ENCODE measurements at regions not wholly inside any gene's neighbourhood (a gene's known extent, or its start where the extent isn't known, plus 50 kb on each side); places are given as distances from the start of the nearest gene placed in this dataset.

- Mint-ChIP-seq H3K36me3 (ENCODE audit: low read depth, unreplicated experiment) (no peaks in the 10 kb centered on the region), H3K27ac (ENCODE audit: unreplicated experiment) (no peak overlapping the region), H3K4me1 (ENCODE audit: unreplicated experiment) (no peaks in the 10 kb centered on the region), H3K4me3 (ENCODE audit: unreplicated experiment) (no peak overlapping the region), H3K9me3 (ENCODE audit: unreplicated experiment) (no peaks in the 10 kb centered on the region), H3K27me3 (ENCODE audit: unreplicated experiment) (no peaks in the 10 kb centered on the region)
- DNase-seq (ENCODE audit: low spot score), result no peak
- no peak for TF ChIP-seq CTCF (IDR thresholded peaks at IDR 0.05; ENCODE audit: unreplicated experiment)
Observed at GRCh38 chr2:155161314-155161713, 462.8 kb downstream of the KCNJ3 start.

GRCh38 chr2:155157711-155158110, 459.2 kb downstream of the KCNJ3 start:
- Mint-ChIP-seq H3K36me3 (ENCODE audit: low read depth, unreplicated experiment) (no peaks in the 10 kb centered on the region), H3K27me3 (ENCODE audit: unreplicated experiment) (no peaks in the 10 kb centered on the region), H3K4me3 (ENCODE audit: unreplicated experiment) (no peak overlapping the region), H3K4me1 (ENCODE audit: unreplicated experiment) (no peaks in the 10 kb centered on the region), H3K27ac (ENCODE audit: unreplicated experiment) (no peak overlapping the region), H3K9me3 (ENCODE audit: unreplicated experiment) (no peaks in the 10 kb centered on the region)
- no peak for DNase-seq (ENCODE audit: low spot score)
- TF ChIP-seq CTCF (IDR thresholded peaks at IDR 0.05; ENCODE audit: unreplicated experiment), result no peak

- no peak for DNase-seq (ENCODE audit: low spot score)
- Mint-ChIP-seq H3K27ac (ENCODE audit: unreplicated experiment) (no peak overlapping the region), H3K4me1 (ENCODE audit: unreplicated experiment) (no peaks in the 10 kb centered on the region), H3K36me3 (ENCODE audit: low read depth, unreplicated experiment) (no peaks in the 10 kb centered on the region), H3K4me3 (ENCODE audit: unreplicated experiment) (no peak overlapping the region), H3K9me3 (ENCODE audit: unreplicated experiment) (no peaks in the 10 kb centered on the region), H3K27me3 (ENCODE audit: unreplicated experiment) (no peaks in the 10 kb centered on the region)
- TF ChIP-seq CTCF (IDR thresholded peaks at IDR 0.05; ENCODE audit: unreplicated experiment), result no peak
Observed at GRCh38 chr2:155157065-155157464, 458.6 kb downstream of the KCNJ3 start.

- Mint-ChIP-seq H3K27ac (ENCODE audit: unreplicated experiment) (no peak overlapping the region), H3K27me3 (ENCODE audit: unreplicated experiment) (no peaks in the 10 kb centered on the region), H3K4me1 (ENCODE audit: unreplicated experiment) (no peaks in the 10 kb centered on the region), H3K9me3 (ENCODE audit: unreplicated experiment) (no peaks in the 10 kb centered on the region), H3K4me3 (ENCODE audit: unreplicated experiment) (no peak overlapping the region), H3K36me3 (ENCODE audit: low read depth, unreplicated experiment) (no peaks in the 10 kb centered on the region)
- no peak for TF ChIP-seq CTCF (IDR thresholded peaks at IDR 0.05; ENCODE audit: unreplicated experiment)
- DNase-seq (ENCODE audit: low spot score), result no peak
Observed at GRCh38 chr2:155151945-155152344, 453.4 kb downstream of the KCNJ3 start.

- no peaks in the 10 kb centered on the region for H3K4me1 Mint-ChIP-seq (ENCODE audit: unreplicated experiment)
- no peak overlapping the region for H3K4me3 Mint-ChIP-seq (ENCODE audit: unreplicated experiment)
- no peak for DNase-seq (ENCODE audit: low spot score)
- TF ChIP-seq CTCF (IDR thresholded peaks at IDR 0.05; ENCODE audit: unreplicated experiment), result no peak
- H3K27me3 Mint-ChIP-seq (ENCODE audit: unreplicated experiment), result no peaks in the 10 kb centered on the region
- no peaks in the 10 kb centered on the region for H3K36me3 Mint-ChIP-seq (ENCODE audit: low read depth, unreplicated experiment)
- H3K27ac Mint-ChIP-seq (ENCODE audit: unreplicated experiment), result no peak overlapping the region
- H3K9me3 Mint-ChIP-seq (ENCODE audit: unreplicated experiment), result no peaks in the 10 kb centered on the region
Observed at GRCh38 chr2:155151472-155151871, 453.0 kb downstream of the KCNJ3 start.
